K562 (cell line): ENCODE measurements at regions not wholly inside any gene's neighbourhood (a gene's known extent, or its start where the extent isn't known, plus 50 kb on each side); places are given as distances from the start of the nearest gene placed in this dataset.

Experiments used
- CHAMP1 ChIP-seq: fragments of 450-650 bp; IDR thresholded peaks from 2 replicates; pipeline ENCODE4 v1.6.1; 2016; ENCODE audit warnings: mild to moderate bottlenecking
- FOXJ3 ChIP-seq: sonication (generic); formaldehyde crosslinking; IDR thresholded peaks from 2 replicates; pipeline ENCODE4 v1.4.0; 2020; ENCODE audit warnings: mild to moderate bottlenecking, missing genetic modification reagents
- LARP7 ChIP-seq: fragments of 450-650 bp; IDR thresholded peaks from 2 replicates; pipeline ENCODE4 v1.6.1; 2016
- NFIC ChIP-seq: fragments of 450-650 bp; IDR thresholded peaks from 2 replicates; pipeline ENCODE4 v1.6.1; 2017; ENCODE audit warnings: mild to moderate bottlenecking, inconsistent platforms
- SETDB1 ChIP-seq: IDR thresholded peaks from one replicate; pipeline ENCODE4 v1.6.1; 2012; ENCODE audit warnings: low read length, control low read depth, inconsistent platforms
- ZNF24 ChIP-seq: fragments of 450-650 bp; IDR thresholded peaks from 2 replicates; pipeline ENCODE4 v1.6.1; 2016
- ZNF436 ChIP-seq: fragments of 250-450, 450-650 bp; sonication (Bioruptor Pico); formaldehyde crosslinking; IDR thresholded peaks from 2 replicates; pipeline ENCODE4 v1.7.0; 2020; ENCODE audit warnings: mild to moderate bottlenecking
- TF ChIP-seq, protein P1 (sequence below), 2 experiments: fragments of 450-650 bp in 1 of 2; sonication (generic) in 1 of 2; formaldehyde crosslinking in 1 of 2; IDR thresholded peaks; 2 replicates each; pipeline versions ENCODE4 v1.7.1 to v1.9.0; 2016 to 2022; ENCODE audit warnings: inconsistent platforms in 1 of 2, mild to moderate bottlenecking in 1 of 2, missing genetic modification reagents in 1 of 2
- TF ChIP-seq, protein P2 (sequence below): sonication (generic); formaldehyde crosslinking; IDR thresholded peaks from 2 replicates; pipeline ENCODE4 v1.8.1; 2023; ENCODE audit warnings: mild to moderate bottlenecking, missing genetic modification reagents

DNA sequence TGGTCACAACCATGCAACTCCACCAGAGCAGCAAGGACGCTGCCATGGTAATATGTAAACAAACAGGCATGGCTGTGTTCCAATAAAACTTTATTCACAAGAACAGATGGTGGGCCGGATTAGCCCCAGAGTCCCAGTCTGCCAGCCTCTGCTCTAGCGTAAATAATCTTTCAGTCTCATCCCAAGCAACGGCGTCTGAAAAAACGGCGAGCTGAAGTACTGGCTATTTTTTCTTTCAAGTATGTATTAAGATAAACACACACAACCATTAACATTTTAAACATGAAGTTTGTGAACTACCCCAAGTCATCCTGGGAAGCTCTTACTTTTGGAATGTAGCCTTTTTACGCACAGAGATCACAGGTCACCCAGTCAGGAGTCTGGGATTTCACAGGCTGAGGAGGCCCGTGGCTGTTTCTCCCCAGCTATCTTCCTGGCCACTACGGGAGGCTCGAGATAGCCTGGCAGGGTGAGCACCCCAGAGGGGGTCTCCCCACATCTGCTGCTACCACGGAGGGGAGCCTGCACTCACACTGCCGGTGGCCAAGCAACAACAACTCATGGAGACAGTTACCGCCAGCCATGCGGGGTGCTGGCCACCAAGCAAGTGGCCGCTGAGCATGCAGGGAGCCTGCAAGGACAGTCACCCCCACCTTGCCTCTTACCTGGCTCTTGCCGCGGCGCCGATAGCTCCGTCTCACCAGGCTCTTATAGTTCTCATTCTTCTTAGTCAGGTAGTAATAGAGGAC lies 124.6 kb downstream of the RFLNA start (continued):
- TF ChIP-seq, protein P1, sequence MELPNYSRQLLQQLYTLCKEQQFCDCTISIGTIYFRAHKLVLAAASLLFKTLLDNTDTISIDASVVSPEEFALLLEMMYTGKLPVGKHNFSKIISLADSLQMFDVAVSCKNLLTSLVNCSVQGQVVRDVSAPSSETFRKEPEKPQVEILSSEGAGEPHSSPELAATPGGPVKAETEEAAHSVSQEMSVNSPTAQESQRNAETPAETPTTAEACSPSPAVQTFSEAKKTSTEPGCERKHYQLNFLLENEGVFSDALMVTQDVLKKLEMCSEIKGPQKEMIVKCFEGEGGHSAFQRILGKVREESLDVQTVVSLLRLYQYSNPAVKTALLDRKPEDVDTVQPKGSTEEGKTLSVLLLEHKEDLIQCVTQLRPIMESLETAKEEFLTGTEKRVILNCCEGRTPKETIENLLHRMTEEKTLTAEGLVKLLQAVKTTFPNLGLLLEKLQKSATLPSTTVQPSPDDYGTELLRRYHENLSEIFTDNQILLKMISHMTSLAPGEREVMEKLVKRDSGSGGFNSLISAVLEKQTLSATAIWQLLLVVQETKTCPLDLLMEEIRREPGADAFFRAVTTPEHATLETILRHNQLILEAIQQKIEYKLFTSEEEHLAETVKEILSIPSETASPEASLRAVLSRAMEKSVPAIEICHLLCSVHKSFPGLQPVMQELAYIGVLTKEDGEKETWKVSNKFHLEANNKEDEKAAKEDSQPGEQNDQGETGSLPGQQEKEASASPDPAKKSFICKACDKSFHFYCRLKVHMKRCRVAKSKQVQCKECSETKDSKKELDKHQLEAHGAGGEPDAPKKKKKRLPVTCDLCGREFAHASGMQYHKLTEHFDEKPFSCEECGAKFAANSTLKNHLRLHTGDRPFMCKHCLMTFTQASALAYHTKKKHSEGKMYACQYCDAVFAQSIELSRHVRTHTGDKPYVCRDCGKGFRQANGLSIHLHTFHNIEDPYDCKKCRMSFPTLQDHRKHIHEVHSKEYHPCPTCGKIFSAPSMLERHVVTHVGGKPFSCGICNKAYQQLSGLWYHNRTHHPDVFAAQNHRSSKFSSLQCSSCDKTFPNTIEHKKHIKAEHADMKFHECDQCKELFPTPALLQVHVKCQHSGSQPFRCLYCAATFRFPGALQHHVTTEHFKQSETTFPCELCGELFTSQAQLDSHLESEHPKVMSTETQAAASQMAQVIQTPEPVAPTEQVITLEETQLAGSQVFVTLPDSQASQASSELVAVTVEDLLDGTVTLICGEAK (IDR thresholded peaks at IDR 0.05): peak; percentile 95
- TF ChIP-seq, protein P1 (CRISPR knock-in tag; IDR thresholded peaks at IDR 0.05): peak; percentile 96
- TF ChIP-seq ZNF436 (CRISPR knock-in tag): no peak
- TF ChIP-seq, protein P2, sequence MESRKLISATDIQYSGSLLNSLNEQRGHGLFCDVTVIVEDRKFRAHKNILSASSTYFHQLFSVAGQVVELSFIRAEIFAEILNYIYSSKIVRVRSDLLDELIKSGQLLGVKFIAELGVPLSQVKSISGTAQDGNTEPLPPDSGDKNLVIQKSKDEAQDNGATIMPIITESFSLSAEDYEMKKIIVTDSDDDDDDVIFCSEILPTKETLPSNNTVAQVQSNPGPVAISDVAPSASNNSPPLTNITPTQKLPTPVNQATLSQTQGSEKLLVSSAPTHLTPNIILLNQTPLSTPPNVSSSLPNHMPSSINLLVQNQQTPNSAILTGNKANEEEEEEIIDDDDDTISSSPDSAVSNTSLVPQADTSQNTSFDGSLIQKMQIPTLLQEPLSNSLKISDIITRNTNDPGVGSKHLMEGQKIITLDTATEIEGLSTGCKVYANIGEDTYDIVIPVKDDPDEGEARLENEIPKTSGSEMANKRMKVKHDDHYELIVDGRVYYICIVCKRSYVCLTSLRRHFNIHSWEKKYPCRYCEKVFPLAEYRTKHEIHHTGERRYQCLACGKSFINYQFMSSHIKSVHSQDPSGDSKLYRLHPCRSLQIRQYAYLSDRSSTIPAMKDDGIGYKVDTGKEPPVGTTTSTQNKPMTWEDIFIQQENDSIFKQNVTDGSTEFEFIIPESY (CRISPR knock-in tag): 0 out of 2 replicates have a peak, but pooled peaks have one; percentile 1
- no peak for TF ChIP-seq NFIC
- no peak for TF ChIP-seq CHAMP1
- TF ChIP-seq ZNF24: no peak
- TF ChIP-seq FOXJ3 (CRISPR knock-in tag): peak; percentile 66
- TF ChIP-seq LARP7: no peak
- TF ChIP-seq SETDB1: no peak
